ENCODE measurements at regions not wholly inside any gene's neighbourhood (a gene's known extent, or its start where the extent isn't known, plus 50 kb on each side); places are given as distances from the start of the nearest gene placed in this dataset.

GRCh38 chr18:60804415-60804814, 431.8 kb upstream of the MC4R start:
- DNase-seq, result no peak

GRCh38 chr18:60809937-60810336, 437.4 kb upstream of the MC4R start:
- DNase-seq, result no peak

DNA sequence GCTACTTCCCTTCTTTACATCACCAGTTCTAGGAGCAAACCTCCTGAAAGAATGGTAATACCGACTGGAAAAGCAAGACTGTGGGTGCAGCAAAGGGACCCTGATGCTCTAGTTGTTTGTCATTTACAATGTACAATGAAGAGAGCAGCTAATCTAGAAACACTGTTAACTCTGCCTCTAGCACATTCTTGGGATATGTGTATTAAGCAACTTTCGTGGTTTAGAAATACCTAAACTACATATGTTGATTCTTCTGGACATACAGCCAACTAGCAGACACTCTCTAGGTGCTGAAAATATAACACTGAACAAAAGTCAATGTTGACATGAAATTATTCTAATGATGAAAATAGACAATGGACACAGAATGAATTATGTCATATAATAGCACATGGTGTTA, 440.3 kb upstream of the MC4R start:
- DNase-seq, result no peak

- DNase-seq, result no peak
These were observed 453.8 kb upstream of the MC4R start for GRCh38 chr18:60826346-60826745.

GRCh38 chr18:60831971-60832370, 459.4 kb upstream of the MC4R start:
- no peak for DNase-seq

- no peak for DNase-seq
These were observed 466.1 kb upstream of the MC4R start for GRCh38 chr18:60838677-60839076.

GRCh38 chr18:60846396-60846795, 473.8 kb upstream of the MC4R start:
- no peak for DNase-seq

GRCh38 chr18:60847517-60847916, 474.9 kb upstream of the MC4R start:
- no peak for DNase-seq

- DNase-seq, result no peak
These were observed 471.7 kb upstream of the CDH20 start for GRCh38 chr18:60861575-60861974.

GRCh38 chr18:60862988-60863387, 470.2 kb upstream of the CDH20 start:
- no peak for DNase-seq

GRCh38 chr18:60865801-60866200, 467.4 kb upstream of the CDH20 start:
- DNase-seq, result no peak

DNA sequence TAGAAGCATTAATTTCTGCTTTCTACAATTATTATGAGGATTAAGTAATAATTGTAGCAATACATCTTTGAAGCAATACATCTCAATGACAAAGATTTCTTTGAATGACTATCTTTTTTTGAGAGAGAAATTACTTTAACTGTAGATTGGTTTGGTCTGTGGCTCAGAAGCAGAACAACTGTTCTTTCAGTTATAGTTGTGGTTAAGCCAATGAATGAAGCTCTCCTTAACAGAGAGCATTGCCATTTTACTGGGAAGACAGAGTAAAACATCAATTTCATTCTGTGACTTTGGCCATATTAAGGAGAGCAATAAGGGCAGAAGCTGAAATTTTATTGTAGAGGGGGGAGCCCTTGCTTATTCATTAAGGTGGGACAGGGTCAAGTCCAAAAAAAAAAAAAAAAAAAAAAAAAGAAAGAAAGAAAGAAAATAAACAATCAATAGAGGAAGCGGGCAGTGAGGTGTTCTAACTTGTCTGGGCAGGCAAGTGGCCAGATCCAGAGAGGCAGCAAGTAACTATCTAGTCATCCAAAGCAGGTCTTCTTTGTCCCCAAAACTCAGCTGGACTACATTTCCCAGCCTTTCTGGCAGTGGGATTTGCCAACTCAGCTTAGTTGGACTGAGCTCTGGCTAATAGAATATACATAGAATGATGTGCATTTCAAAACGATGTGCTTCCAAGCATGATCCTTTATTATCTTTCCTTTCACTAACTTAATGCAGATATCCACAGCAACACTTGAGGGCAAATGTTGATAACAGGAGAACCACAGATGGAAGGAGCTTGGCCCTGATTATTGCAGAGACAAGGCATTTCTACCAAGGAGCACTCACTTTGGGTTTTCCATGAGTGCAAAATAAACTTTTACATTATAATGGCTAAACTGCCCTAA, 462.7 kb upstream of the CDH20 start:
- no peak for DNase-seq

DNA sequence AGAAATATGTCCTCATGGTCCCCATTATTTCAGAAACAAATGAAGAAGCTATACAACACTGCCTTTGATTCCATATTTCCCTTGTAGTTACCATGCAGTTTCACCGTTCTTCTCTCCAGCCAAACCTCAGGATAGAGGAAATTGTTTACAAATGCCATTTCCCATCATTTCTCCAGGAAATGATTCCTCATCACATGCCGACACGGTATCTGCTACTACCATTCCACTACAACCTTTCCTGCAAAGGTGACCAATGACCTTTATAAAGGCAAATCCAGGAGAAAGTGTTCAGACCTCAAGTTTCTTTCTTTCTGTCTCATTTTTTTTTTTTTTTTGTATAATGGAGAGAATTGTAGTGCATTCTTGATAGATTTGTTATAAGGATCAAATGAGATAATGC, 460.8 kb upstream of the CDH20 start:
- DNase-seq, result no peak

- DNase-seq, result no peak
These were observed 459.5 kb upstream of the CDH20 start for GRCh38 chr18:60873708-60874107.

DNA sequence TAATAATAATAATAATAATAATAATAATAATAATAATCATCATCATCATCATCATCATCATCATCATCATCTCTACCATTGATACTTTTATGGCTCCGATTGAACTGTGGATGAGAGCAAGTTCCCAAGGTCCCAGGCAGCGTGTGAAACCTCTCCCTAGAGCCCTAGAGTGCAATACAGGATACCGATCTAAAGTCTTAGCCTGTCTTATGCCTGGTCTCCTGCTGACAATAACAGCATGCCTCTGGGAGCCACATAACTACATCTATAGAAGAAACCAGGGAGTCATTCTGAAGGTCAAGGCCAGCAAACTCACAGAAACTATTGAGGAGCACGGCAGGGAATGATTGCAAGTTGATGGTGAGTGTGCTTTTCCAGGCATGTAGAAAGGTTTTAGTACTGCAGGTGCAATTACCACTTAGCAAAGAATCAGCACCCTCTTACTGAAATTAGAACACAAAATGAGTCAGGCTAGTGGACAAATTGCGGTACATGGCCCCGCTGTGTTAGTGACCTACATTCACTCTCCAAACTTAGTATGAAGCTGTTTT, 457.2 kb upstream of the CDH20 start:
- no peak for DNase-seq

- DNase-seq, result no peak
These were observed 453.0 kb upstream of the CDH20 start for GRCh38 chr18:60880184-60880583.

GRCh38 chr18:60883587-60883986, 449.6 kb upstream of the CDH20 start:
- no peak for DNase-seq

GRCh38 chr18:60888071-60888624, 445.1 kb upstream of the CDH20 start:
- no peak for DNase-seq

- no peak for DNase-seq
These were observed 443.8 kb upstream of the CDH20 start for GRCh38 chr18:60889442-60889841.

DNA sequence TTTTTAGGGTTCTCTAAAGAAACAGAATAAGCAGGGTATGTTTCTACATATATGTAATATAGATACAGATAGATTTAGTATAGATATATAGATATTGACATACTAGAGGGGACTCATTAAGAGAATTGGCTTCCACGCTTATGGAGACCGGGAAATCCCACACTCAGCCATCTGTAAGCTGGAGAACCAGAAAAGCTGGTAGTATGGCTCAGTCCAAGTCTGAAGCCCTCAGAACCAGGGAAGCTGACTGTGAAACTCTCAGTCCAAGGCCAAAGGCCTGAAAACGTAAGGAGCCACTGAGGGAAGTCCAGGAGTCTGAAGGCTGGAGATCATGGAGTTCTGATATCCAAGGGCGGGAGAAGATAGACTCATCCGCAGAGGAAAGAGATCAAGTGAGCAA, 441.3 kb upstream of the CDH20 start:
- DNase-seq, result no peak

- DNase-seq, result no peak
These were observed 440.8 kb upstream of the CDH20 start for GRCh38 chr18:60892441-60892840.

GRCh38 chr18:60892855-60893254, 440.4 kb upstream of the CDH20 start:
- DNase-seq, result no peak

GRCh38 chr18:60893355-60894097, 439.7 kb upstream of the CDH20 start:
- DNase-seq, result no peak

Data from right forelimb (tissue), 1 donor.